GM12878 (cell line): ENCODE measurements at regions not wholly inside any gene's neighbourhood (a gene's known extent, or its start where the extent isn't known, plus 50 kb on each side); places are given as distances from the start of the nearest gene placed in this dataset.

Source experiments
- CBFB ChIP-seq: IDR thresholded peaks from 2 replicates; pipeline ENCODE4 v1.6.1; 2016; ENCODE audit warnings: antibody characterized with exemption, low read depth
- CHD4 ChIP-seq: fragments of 200-600 bp; sonication (generic); IDR thresholded peaks from 2 replicates; pipeline ENCODE4 v1.6.1; 2016; ENCODE audit warnings: mild to moderate bottlenecking
- HDGF ChIP-seq: fragments of 450-650 bp; IDR thresholded peaks from 2 replicates; pipeline ENCODE4 v1.6.1; 2016; ENCODE audit warnings: antibody characterized with exemption
- IKZF1 ChIP-seq: fragments of 450-650 bp; conservative IDR thresholded peaks from 2 replicates; pipeline ENCODE4 v1.6.1; 2017; ENCODE audit warnings: antibody characterized with exemption, mild to moderate bottlenecking
- PRDM15 ChIP-seq: fragments of 450-650 bp; formaldehyde crosslinking; IDR thresholded peaks from 2 replicates; pipeline ENCODE4 v1.4.0; 2020; ENCODE audit warnings: mild to moderate bottlenecking, moderate library complexity
- RAD51 ChIP-seq: fragments of 450-650 bp; IDR thresholded peaks from 2 replicates; pipeline ENCODE4 v1.6.1; 2016; ENCODE audit warnings: moderate library complexity, mild to moderate bottlenecking, inconsistent platforms
- SKIL ChIP-seq: fragments of 450-650 bp; IDR thresholded peaks from 2 replicates; pipeline ENCODE4 v1.6.1; 2017; ENCODE audit warnings: mild to moderate bottlenecking, low read depth, inconsistent platforms; ENCODE audit not compliant: poor library complexity, severe bottlenecking
- SMARCA5 ChIP-seq: fragments of 450-650 bp; IDR thresholded peaks from 2 replicates; pipeline ENCODE4 v1.6.1; 2017; ENCODE audit warnings: mild to moderate bottlenecking
- USF2 ChIP-seq: IDR thresholded peaks from 2 replicates; pipeline ENCODE4 v1.6.1; 2011; ENCODE audit warnings: low read depth, low read length, improper control_type of control experiment, borderline replicate concordance
- YY1 ChIP-seq: IDR thresholded peaks from 2 replicates; pipeline ENCODE4 v1.6.1; 2011; ENCODE audit warnings: low read depth, mild to moderate bottlenecking, low read length
- ZNF217 ChIP-seq: fragments of 450-650 bp; IDR thresholded peaks from 2 replicates; pipeline ENCODE4 v1.6.1; 2017; ENCODE audit warnings: antibody characterized with exemption, mild to moderate bottlenecking

- TF ChIP-seq USF2: no peak
- no peak for TF ChIP-seq RAD51
- no peak for TF ChIP-seq SKIL
- no peak for TF ChIP-seq IKZF1
- no peak for TF ChIP-seq ZNF217
- TF ChIP-seq HDGF: no peak
- no peak for TF ChIP-seq CHD4
- no peak for TF ChIP-seq CBFB
- no peak for TF ChIP-seq PRDM15 (CRISPR knock-in tag)
- TF ChIP-seq YY1: no peak
- TF ChIP-seq SMARCA5: no peak
Observed at GRCh38 chr9:107547772-107548297, 58.3 kb upstream of the KLF4 start (continued).
